MCF 10A (cell line): ENCODE measurements at regions not wholly inside any gene's neighbourhood (a gene's known extent, or its start where the extent isn't known, plus 50 kb on each side); places are given as distances from the start of the nearest gene placed in this dataset.

ENCODE experiments used
- BruUV-seq: library from RNA; stranded (reverse); fragments of 400-500 nt; replicated peaks from 2 replicates; lab custom pipeline; 2021; lab: Mats Ljungman, UMichigan
- CTCF ChIA-PET: fragments of 300-600 bp; sonication (Branson Sonifier 250); formaldehyde crosslinking; extraction: SDS; loops from one replicate; lab custom pipeline; 2021; ENCODE audit warnings: antibody characterized with exemption, inconsistent platforms; lab: Yijun Ruan, JAX
- POLR2A ChIA-PET: fragments of 300-600, 350-650 bp; sonication (Branson Sonifier 250); formaldehyde crosslinking; extraction: SDS; loops from one replicate; lab custom pipeline; 2020; ENCODE audit warnings: antibody characterized with exemption, inconsistent platforms; lab: Yijun Ruan, JAX
- DNase-seq: peaks from one replicate; pipeline ENCODE4 v3.0.0-alpha.2; 2018; ENCODE audit not compliant: unreplicated experiment
- H3K27ac Mint-ChIP-seq: one replicate; pipeline ENCODE4 v1.8.0; 2022; ENCODE audit warnings: mild to moderate bottlenecking, low read depth, mixed read lengths; ENCODE audit not compliant: unreplicated experiment
- H3K27me3 Mint-ChIP-seq: one replicate; pipeline ENCODE4 v1.8.0; 2022; ENCODE audit warnings: mixed read lengths; ENCODE audit not compliant: insufficient read depth, unreplicated experiment
- H3K36me3 Mint-ChIP-seq: one replicate; pipeline ENCODE4 v1.8.0; 2022; ENCODE audit warnings: mild to moderate bottlenecking, moderate library complexity, mixed read lengths; ENCODE audit not compliant: insufficient read depth, unreplicated experiment
- H3K4me1 Mint-ChIP-seq: one replicate; pipeline ENCODE4 v1.8.0; 2022; ENCODE audit warnings: mixed read lengths; ENCODE audit not compliant: insufficient read depth, unreplicated experiment
- H3K4me3 Mint-ChIP-seq: one replicate; pipeline ENCODE4 v1.8.0; 2022; ENCODE audit warnings: mild to moderate bottlenecking, moderate library complexity, mixed read lengths; ENCODE audit not compliant: unreplicated experiment
- H3K9me3 Mint-ChIP-seq: one replicate; pipeline ENCODE4 v1.8.0; 2022; ENCODE audit warnings: mixed read lengths; ENCODE audit not compliant: unreplicated experiment
- intact Hi-C: fragments of 100-400 bp; cut with micrococcal nuclease; formaldehyde crosslinking; loops from 2 replicates; pipeline ENCODE4 v1.14.1; 2022
- TF ChIP-seq, protein P1 (sequence below): fragments of 200-600 bp; IDR thresholded peaks from one replicate; pipeline ENCODE4 v1.8.0; 2022; ENCODE audit warnings: antibody characterized with exemption, mild to moderate bottlenecking; ENCODE audit not compliant: unreplicated experiment

DNA sequence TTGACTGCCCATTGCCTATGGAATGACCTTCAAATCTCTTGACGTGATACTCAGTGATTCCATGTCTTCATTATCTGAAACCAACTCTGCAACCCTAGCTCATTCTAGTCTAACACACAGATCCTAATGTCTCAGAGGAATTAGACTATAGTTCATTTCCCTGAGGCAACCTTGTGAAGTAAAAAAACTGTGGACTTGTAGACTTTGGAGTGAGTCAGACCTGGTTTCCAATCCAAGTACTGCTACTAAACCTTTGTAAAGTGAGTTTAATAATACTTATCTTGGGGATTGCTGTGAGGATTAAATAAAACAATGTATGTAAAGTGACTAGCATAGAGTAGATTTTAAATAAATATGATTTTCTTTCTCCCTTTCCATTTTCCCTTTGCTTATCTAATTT lies 226.1 kb downstream of the BLID start:
- peak; percentile 76 for DNase-seq
- Mint-ChIP-seq H3K9me3 (no peaks in the 10 kb centered on the region), H3K4me1 (peaks cover 49% of the 10 kb centered on the region), H3K27me3 (no peaks in the 10 kb centered on the region), H3K36me3 (no peaks in the 10 kb centered on the region), H3K4me3 (no peak overlapping the region), H3K27ac (peak overlapping the region; percentile 6)
- TF ChIP-seq, protein P1, sequence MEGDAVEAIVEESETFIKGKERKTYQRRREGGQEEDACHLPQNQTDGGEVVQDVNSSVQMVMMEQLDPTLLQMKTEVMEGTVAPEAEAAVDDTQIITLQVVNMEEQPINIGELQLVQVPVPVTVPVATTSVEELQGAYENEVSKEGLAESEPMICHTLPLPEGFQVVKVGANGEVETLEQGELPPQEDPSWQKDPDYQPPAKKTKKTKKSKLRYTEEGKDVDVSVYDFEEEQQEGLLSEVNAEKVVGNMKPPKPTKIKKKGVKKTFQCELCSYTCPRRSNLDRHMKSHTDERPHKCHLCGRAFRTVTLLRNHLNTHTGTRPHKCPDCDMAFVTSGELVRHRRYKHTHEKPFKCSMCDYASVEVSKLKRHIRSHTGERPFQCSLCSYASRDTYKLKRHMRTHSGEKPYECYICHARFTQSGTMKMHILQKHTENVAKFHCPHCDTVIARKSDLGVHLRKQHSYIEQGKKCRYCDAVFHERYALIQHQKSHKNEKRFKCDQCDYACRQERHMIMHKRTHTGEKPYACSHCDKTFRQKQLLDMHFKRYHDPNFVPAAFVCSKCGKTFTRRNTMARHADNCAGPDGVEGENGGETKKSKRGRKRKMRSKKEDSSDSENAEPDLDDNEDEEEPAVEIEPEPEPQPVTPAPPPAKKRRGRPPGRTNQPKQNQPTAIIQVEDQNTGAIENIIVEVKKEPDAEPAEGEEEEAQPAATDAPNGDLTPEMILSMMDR: no peak
- no TSS peak for BruUV-seq
- POLR2A ChIA-PET: no interaction called here
- intact Hi-C loops: loop anchor here (5.0 to 10.0 kb wide), 3 partner anchors 63 to 315 kb away; no protein-coding TSS in a partner anchor
- CTCF ChIA-PET: no interaction called here

DNA sequence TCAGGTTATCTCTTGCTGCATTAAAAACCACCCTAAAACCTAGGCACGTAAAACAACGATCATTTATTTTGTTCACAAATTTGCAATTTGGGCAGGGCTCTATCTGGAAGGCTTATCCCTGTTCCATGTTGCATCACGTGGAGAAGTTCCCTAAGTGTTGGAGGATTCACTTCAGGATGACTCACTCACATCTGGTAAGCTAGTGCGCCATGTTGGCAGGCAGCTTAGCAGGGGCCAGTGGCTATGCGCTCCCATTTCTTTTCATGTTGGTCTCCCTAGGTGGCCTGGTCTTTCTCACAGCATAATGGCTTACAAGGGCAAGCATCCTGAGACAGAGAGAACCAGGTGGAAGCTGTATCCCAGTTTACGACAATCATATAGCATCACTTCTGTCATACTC lies 226.8 kb downstream of the BLID start:
- no peak overlapping the region for H3K4me3 Mint-ChIP-seq
- H3K27ac Mint-ChIP-seq: no peak overlapping the region
- no peaks in the 10 kb centered on the region for H3K9me3 Mint-ChIP-seq
- peaks cover 43% of the 10 kb centered on the region for H3K4me1 Mint-ChIP-seq
- POLR2A ChIA-PET: no interaction called here
- intact Hi-C loops: no loop called here
- H3K27me3 Mint-ChIP-seq: no peaks in the 10 kb centered on the region
- no peaks in the 10 kb centered on the region for H3K36me3 Mint-ChIP-seq
- TF ChIP-seq, protein P1: no peak
- BruUV-seq: no TSS peak
- DNase-seq: peak; percentile 58
- CTCF ChIA-PET: interaction anchor here (1.3 kb wide), 1 partner anchor 9 kb away, joined by 3 read pairs; no protein-coding TSS in a partner anchor

DNA sequence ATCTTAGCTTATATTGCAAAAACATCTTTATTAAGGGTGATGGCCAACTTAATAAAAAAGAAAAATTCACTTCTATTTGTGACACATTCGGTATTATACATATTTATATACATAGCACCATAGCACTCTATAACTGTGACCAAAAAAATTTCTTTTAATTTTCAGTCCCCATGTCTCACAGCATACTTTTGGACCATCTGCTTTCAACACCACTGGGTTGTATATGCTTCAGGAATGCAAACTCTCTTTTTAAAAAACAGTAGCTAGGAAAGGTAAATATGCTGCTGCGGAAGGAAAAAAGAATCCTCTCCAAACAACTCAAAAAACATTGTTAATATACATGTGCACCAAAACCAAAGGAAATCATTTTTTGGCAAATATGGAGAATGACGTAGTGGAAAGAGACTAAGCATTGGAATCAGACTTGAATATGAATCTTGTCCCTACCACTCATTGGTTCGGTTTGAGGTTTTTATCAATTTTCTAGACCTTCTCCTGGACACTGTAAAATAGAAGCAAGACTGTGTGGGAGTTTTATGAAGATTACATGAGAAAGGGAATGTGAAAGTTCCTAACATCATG lies 227.9 kb downstream of the BLID start:
- POLR2A ChIA-PET: no interaction called here
- no peak overlapping the region for H3K27ac Mint-ChIP-seq
- DNase-seq: no peak
- intact Hi-C loops: no loop called here
- TF ChIP-seq, protein P1: no peak
- BruUV-seq: no TSS peak
- no peaks in the 10 kb centered on the region for H3K36me3 Mint-ChIP-seq
- H3K4me3 Mint-ChIP-seq: no peak overlapping the region
- peaks cover 32% of the 10 kb centered on the region for H3K4me1 Mint-ChIP-seq
- no peaks in the 10 kb centered on the region for H3K27me3 Mint-ChIP-seq
- CTCF ChIA-PET: interaction anchor here (1.3 kb wide), 1 partner anchor 10 kb away, joined by 3 read pairs; no protein-coding TSS in a partner anchor
- no peaks in the 10 kb centered on the region for H3K9me3 Mint-ChIP-seq

DNA sequence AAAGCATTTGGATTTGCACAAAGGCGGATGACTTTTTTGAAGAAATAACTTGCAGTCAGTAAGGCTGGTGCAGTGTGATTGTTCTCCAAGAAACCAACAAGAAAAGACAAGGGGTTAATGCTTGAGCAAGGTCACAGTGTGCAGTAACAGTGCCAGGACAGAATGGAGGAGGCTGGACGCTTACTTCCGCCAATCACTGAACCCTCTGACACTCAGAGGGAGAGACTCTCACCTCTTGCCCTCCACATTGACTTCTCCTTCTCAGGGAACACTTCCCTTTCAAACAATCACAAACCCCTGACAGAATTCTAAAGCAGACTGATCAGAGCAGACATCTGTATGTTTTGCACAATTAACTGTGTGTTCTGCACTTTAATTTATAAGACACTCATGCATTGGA lies 228.4 kb downstream of the BLID start:
- no peak overlapping the region for H3K4me3 Mint-ChIP-seq
- DNase-seq: no peak
- ChIA-PET POLR2A (no interaction called here), CTCF (interaction anchor here (1.3 kb wide), 1 partner anchor 11 kb away, joined by 3 read pairs; no protein-coding TSS in a partner anchor)
- intact Hi-C loops: no loop called here
- TF ChIP-seq, protein P1: no peak
- peaks cover 27% of the 10 kb centered on the region for H3K4me1 Mint-ChIP-seq
- BruUV-seq: no TSS peak
- H3K9me3 Mint-ChIP-seq: no peaks in the 10 kb centered on the region
- no peaks in the 10 kb centered on the region for H3K36me3 Mint-ChIP-seq
- no peak overlapping the region for H3K27ac Mint-ChIP-seq
- H3K27me3 Mint-ChIP-seq: no peaks in the 10 kb centered on the region
